Heart left ventricle (tissue), 16 donors: ENCODE measurements at regions not wholly inside any gene's neighbourhood (a gene's known extent, or its start where the extent isn't known, plus 50 kb on each side); places are given as distances from the start of the nearest gene placed in this dataset.

ENCODE experiments used
- ATAC-seq, 4 donors: fragments of 200-7000 bp; cut with Tn5 transposase; one replicate each; pipeline ENCODE4 v1.9.1; 2020 to 2022; ENCODE audit warnings: moderate library complexity in 4 of 4, mild to moderate bottlenecking in 3 of 4, moderate number of reproducible peaks in 1 of 4
- DNase-seq, 5 donors: peaks; one replicate each; pipeline ENCODE4 v3.0.0-alpha.2; 2020
- H3K27ac ChIP-seq, 12 donors: fragments of 200-600 bp; sonication (generic) in 4 of 12; one replicate each; pipeline versions ENCODE4 v1.5.0 to v1.8.0; 2016 to 2022; ENCODE audit warnings: mild to moderate bottlenecking in 2 of 12
- H3K27me3 ChIP-seq, 9 donors: fragments of 200-600 bp; sonication (generic) in 2 of 9; one replicate each; pipeline versions ENCODE4 v1.5.1 to v1.8.0; 2016 to 2022; ENCODE audit warnings: mild to moderate bottlenecking in 3 of 9
- H3K36me3 ChIP-seq, 9 donors: fragments of 200-600 bp; sonication (generic) in 2 of 9; one replicate each; pipeline versions ENCODE4 v1.5.0 to v1.8.0; 2018 to 2022; ENCODE audit warnings: mild to moderate bottlenecking in 2 of 9
- H3K4me1 ChIP-seq, 12 donors: fragments of 200-600 bp; sonication (generic) in 4 of 12; one replicate each; pipeline versions ENCODE4 v1.5.0 to v1.8.0; 2016 to 2022; ENCODE audit warnings: mild to moderate bottlenecking in 3 of 12
- H3K4me3 ChIP-seq, 12 donors: fragments of 200-600 bp; sonication (generic) in 4 of 12; one replicate each; pipeline versions ENCODE4 v1.5.0 to v1.8.0; 2017 to 2022; ENCODE audit warnings: mild to moderate bottlenecking in 9 of 12, moderate library complexity in 4 of 12
- H3K9me3 ChIP-seq, 12 donors: fragments of 200-600 bp; sonication (generic) in 4 of 12; one replicate each; pipeline versions ENCODE4 v1.5.0 to v1.8.0; 2016 to 2022; ENCODE audit warnings: mild to moderate bottlenecking in 1 of 12
- POLR2A ChIP-seq, 2 donors: fragments of 450-650 bp; IDR thresholded peaks; one replicate each; pipeline ENCODE4 v1.6.1; 2017; ENCODE audit warnings: antibody characterized with exemption in 2 of 2, mild to moderate bottlenecking in 2 of 2, moderate library complexity in 2 of 2
- WGBS, 4 donors: extraction: QIAGEN DNeasy Blood & Tissue Kit in 2 of 4; methylation state at CpG; one replicate each; pipeline versions ENCODE4 v1.1.5 to v1.1.7; 2013 to 2018; 5-methylcytosine and 5-hydroxymethylcytosine counted together
- intact Hi-C, 10 donors: fragments of 100-400 bp; cut with DNase I; formaldehyde crosslinking; loops; one replicate each; pipeline versions ENCODE4 v1.11.1 to v1.14.2; 2022
- TF ChIP-seq, protein P1 (sequence below), 12 donors: fragments of 200-600 bp; sonication (generic) in 4 of 12; IDR thresholded peaks; one replicate each; pipeline versions ENCODE4 v1.5.0 to v1.8.0; 2018 to 2022; ENCODE audit warnings: antibody characterized with exemption in 12 of 12, mild to moderate bottlenecking in 5 of 12
- donor health status: ischemic (EF 13 %, LVEDD 7.1; RV severe dilation, severe dysfunction).
- donor health status: healthy with polysubstance abuse.
- donor health status: DM: no; HTN: yes; CAD: no.
- donor health status: DM: no; HTN: no; CAD: no.
- donor health status: ischemic (EF 25% LVEDD 6.9; RV normal size, moderate dysfunction).
- donor health status: ischemic (EF 25% LVEDD 5.7; RV mildly dilated, moderate dysfunction).
- donor health status: healthy.
- donor health status: DM: yes; HTN: yes; CAD: no.
- donor health status: ischemic (EF 35%, LVEDD 5.7; RV mildly dilated, moderate dysfunction).
- donor health status: nonischemic (EF 11% LVEDD 7.7; RV severe dilation, severe dysfunction).
- donor health status: DM: yes; HTN: yes; CAD: no.
- donor health status: PGD.
- donor health status: ischemic (EF 29% LVEDD 5.4; RV normal size, mild dysfunction).
- donor health status: nonischemic (EF 23%, LVEDD 6.1; RV moderate dilation, normal function).

DNA sequence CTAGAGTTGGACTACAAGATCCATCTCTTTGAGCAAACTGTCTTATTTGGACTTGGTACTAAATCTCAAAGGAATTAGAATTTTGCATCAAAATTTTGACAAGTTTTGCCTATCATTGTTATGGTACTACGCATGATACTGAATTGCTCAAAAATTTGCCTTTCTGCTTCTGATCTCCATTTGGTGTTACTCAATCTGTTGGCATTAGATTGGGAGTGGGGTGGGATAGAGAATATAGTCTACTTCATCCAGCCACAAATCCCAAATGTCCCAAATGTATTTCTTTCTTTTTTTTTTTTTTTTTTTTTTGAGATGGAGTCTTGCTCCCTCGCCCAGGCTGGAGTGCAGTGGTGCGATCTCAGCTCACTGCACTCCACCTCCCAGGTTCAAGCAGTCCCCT lies 204.8 kb downstream of the TANC2 start:
- Histone ChIP-seq H3K27ac (no peak overlapping the region), H3K36me3 (no peaks in the 10 kb centered on the region), H3K27me3 (no peaks in the 10 kb centered on the region), H3K9me3 (peaks cover 0 to 4% (median 0%) of the 10 kb centered on the region in 12 donors), H3K4me3 (no peak overlapping the region), H3K4me1 (no peaks in the 10 kb centered on the region)
- no peak for TF ChIP-seq POLR2A (IDR thresholded peaks at IDR 0.05)
- TF ChIP-seq, protein P1, sequence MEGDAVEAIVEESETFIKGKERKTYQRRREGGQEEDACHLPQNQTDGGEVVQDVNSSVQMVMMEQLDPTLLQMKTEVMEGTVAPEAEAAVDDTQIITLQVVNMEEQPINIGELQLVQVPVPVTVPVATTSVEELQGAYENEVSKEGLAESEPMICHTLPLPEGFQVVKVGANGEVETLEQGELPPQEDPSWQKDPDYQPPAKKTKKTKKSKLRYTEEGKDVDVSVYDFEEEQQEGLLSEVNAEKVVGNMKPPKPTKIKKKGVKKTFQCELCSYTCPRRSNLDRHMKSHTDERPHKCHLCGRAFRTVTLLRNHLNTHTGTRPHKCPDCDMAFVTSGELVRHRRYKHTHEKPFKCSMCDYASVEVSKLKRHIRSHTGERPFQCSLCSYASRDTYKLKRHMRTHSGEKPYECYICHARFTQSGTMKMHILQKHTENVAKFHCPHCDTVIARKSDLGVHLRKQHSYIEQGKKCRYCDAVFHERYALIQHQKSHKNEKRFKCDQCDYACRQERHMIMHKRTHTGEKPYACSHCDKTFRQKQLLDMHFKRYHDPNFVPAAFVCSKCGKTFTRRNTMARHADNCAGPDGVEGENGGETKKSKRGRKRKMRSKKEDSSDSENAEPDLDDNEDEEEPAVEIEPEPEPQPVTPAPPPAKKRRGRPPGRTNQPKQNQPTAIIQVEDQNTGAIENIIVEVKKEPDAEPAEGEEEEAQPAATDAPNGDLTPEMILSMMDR (IDR thresholded peaks at IDR 0.05): no peak
- ATAC-seq (no peak), DNase-seq (no peak)
- intact Hi-C loops: loop anchor here in 1 of 10 donors (10.0 kb wide), 1 partner anchor 64 kb away; no protein-coding TSS in a partner anchor
- 95 to 96% (median 95%) methylated on average over 3 of the region's 3 CpGs for WGBS, 4 donors

DNA sequence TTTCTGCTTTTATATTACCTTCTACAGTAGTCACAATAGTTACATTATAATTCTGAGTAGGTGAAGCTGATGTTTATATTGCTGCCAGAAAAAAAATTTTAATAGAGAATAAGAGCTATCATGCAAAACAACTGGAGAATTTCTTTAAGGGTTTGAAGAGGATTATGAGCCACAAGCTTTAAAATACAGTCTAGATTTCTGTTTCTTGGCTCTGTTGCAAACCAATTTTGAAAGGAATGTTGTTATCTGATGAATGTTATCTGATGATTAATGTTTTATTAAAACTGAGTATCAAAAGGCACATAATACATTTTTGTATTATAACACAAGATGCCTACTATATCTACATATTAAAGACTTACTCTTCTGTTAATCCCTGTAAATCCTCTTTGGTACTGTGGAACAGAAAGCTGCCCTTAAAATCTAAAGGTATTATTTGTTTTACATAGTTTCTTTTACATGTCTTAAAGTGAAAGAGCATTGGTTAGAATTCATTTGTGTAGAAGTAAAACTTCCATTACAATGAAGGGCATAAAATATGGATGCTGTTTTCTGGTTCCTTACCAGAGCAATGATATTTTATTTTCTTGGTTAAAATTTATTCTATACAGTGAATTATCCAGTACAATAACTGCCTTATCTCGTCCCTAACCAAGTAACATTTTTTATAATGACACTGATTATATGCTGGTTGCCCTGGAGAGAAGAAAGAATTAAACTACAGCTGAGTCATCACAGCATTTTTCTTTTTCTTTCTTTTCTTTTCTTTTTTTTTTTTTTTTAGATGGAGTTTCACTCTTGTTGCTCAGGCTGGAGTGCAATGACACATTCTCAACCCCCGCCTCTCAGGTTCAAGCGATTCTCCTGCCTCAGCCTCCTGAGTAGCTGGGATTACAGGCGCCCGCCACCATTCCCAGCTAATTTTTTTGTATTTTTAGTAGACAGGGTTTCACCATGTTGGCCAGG lies 205.7 kb downstream of the TANC2 start:
- DNase-seq: no peak
- Histone ChIP-seq H3K27me3 (no peaks in the 10 kb centered on the region), H3K27ac (no peak overlapping the region), H3K9me3 (peaks cover 0 to 7% (median 0%) of the 10 kb centered on the region in 12 donors), H3K36me3 (no peaks in the 10 kb centered on the region), H3K4me3 (no peak overlapping the region), H3K4me1 (no peaks in the 10 kb centered on the region)
- no peak for TF ChIP-seq POLR2A (IDR thresholded peaks at IDR 0.05)
- TF ChIP-seq, protein P1 (IDR thresholded peaks at IDR 0.05): no peak
- 94 to 96% (median 96%) methylated on average over 5 of the region's 5 CpGs for WGBS, 4 donors
- no peak for ATAC-seq
- intact Hi-C loops: loop anchor here in 1 of 10 donors (10.0 kb wide), 1 partner anchor 63 kb away; no protein-coding TSS in a partner anchor

DNA sequence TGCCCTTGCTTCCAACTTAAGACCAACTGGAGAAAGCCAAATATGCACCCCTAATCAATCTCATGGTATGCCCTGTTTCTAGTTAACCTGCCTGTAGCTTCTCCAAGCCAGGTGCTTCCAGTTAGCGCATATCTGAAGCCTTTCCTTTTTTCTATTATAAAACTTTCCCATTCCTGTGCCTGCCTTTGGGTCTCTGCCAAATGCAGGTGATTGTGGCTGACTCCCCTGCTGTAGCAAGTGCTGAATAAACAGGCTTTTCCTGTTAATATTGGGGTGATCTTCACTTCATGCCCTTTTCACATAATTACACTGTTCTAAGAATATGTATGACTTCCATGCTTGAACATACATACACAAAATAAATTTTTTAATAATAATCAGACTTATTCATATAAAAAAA lies 207.4 kb downstream of the TANC2 start:
- ATAC-seq (no peak), DNase-seq (no peak)
- H3K36me3 ChIP-seq: no peaks in the 10 kb centered on the region
- H3K27me3 ChIP-seq: no peaks in the 10 kb centered on the region
- peaks cover 0 to 7% (median 0%) of the 10 kb centered on the region in 12 donors for H3K9me3 ChIP-seq
- H3K4me3 ChIP-seq: no peak overlapping the region
- TF ChIP-seq POLR2A (IDR thresholded peaks at IDR 0.05): no peak
- TF ChIP-seq, protein P1 (IDR thresholded peaks at IDR 0.05): no peak
- H3K27ac ChIP-seq: no peak overlapping the region
- WGBS, 4 donors: 83 to 90% (median 85%) methylated on average over 1 of the region's 1 CpG
- intact Hi-C loops: loop anchor here in 1 of 10 donors (10.0 kb wide), 1 partner anchor 61 kb away; no protein-coding TSS in a partner anchor
- no peaks in the 10 kb centered on the region for H3K4me1 ChIP-seq

DNA sequence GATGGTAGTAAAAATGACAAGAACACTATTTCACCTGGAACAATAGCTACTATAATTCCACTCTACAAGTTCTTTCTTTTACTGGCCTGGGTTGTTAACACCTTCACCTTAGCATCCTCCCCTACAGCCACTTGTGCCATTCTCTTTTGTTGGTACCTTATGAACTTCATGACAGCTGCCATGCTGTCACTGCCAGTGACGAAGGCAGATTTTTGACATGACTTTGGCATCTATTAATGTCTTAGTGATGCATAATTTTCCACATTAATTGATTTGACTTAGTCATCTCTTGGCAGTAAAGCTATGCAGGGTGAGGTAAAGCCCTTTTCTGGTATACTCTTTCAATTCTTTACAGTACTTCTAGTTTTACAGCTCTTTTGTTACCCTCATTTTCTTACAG lies 207.9 kb downstream of the TANC2 start:
- 83 to 97% (median 92%) methylated on average over 1 of the region's 1 CpG for WGBS, 4 donors
- no peak for DNase-seq

More for the DNA sequence above, 207.9 kb downstream of the TANC2 start:
- intact Hi-C loops: loop anchor here in 1 of 10 donors (10.0 kb wide), 1 partner anchor 61 kb away; no protein-coding TSS in a partner anchor
- no peak for ATAC-seq
- Histone ChIP-seq H3K27ac (no peak overlapping the region), H3K9me3 (peaks cover 0 to 7% (median 0%) of the 10 kb centered on the region in 12 donors), H3K4me1 (no peaks in the 10 kb centered on the region), H3K36me3 (no peaks in the 10 kb centered on the region), H3K27me3 (no peaks in the 10 kb centered on the region), H3K4me3 (no peak overlapping the region)
- no peak for TF ChIP-seq POLR2A (IDR thresholded peaks at IDR 0.05)
- TF ChIP-seq, protein P1 (IDR thresholded peaks at IDR 0.05): no peak
